ENCODE measurements at regions not wholly inside any gene's neighbourhood (a gene's known extent, or its start where the extent isn't known, plus 50 kb on each side); places are given as distances from the start of the nearest gene placed in this dataset.

DNA sequence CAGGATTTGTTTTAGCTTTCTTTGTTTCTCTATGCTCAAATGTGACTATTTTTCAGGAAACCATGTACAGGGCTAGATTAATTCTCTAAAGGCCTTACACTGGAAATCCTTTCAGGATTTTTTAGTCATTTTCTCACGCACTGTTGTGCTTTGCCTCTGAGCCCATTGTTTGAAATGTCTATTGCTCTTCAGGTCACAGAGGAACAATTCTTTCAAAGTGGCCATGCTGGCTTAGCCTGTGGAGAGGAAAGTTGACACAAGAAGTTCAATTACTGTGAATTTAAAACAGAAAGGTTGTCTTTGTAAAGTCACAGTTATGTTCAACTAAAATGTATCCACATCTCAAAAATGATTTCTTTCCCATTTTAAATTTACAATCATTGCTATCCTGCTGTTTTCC lies 1071.7 kb upstream of the POT1 start:
- TF ChIP-seq EZH2 (IDR thresholded peaks at IDR 0.05; ENCODE audit: low read depth): no peak
- TF ChIP-seq CTCF (conservative IDR thresholded peaks at IDR 0.05): no peak
